ENCODE measurements at regions not wholly inside any gene's neighbourhood (a gene's known extent, or its start where the extent isn't known, plus 50 kb on each side); places are given as distances from the start of the nearest gene placed in this dataset.

DNA sequence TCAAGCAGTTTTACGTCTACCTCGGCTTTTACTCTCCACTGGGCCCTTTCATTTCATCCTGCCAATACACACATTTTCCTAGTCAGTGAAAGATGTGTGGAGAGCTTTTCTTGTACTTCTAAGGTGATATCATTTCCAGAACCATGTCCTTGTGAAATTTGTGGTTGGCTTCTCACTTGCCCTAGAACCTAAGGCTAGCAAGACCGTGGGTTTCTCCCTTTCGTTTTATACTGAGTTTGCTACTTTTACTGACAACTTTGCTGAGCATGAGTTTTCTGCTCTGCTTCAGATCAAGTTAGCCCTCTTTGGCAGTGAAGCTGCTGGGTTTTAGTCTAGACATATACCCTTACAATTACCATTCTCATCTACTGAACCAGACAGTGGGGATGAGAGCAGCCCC lies 95.7 kb upstream of the FRMPD4 start:
- Histone ChIP-seq H3K27ac (ENCODE audit: low read depth in 1 of 2, low read length in 2 of 2) (no peak overlapping the region), H3K4me1 (ENCODE audit: control insufficient read depth in 4 of 4, insufficient read depth in 4 of 4, low read length in 3 of 4) (no peaks in the 10 kb centered on the region), H3K9me3 (ENCODE audit: control insufficient read depth in 4 of 4, low read length in 3 of 4) (peaks cover 0 to 2% (median 0%) of the 10 kb centered on the region in 4 donors), H3K4me3 (ENCODE audit: low read depth in 1 of 3, low read length in 3 of 3) (no peak overlapping the region), H3K36me3 (ENCODE audit: control insufficient read depth in 4 of 4, insufficient read depth in 3 of 4, low read depth in 1 of 4, low read length in 3 of 4) (no peaks in the 10 kb centered on the region), H3K27me3 (ENCODE audit: control insufficient read depth in 4 of 4, insufficient read depth in 4 of 4, low read length in 3 of 4) (peaks cover 0 to 3% (median 0%) of the 10 kb centered on the region in 4 donors), H3K9ac (ENCODE audit: low read depth in 1 of 2, low read length in 2 of 2) (no peak overlapping the region)
- WGBS: 77% methylated on average over 4 of the region's 4 CpGs
- TF ChIP-seq FOXA2 (IDR thresholded peaks at IDR 0.05): no peak
- no peak for TF ChIP-seq SP1 (IDR thresholded peaks at IDR 0.05)
- TF ChIP-seq RXRA (IDR thresholded peaks at IDR 0.05): no peak
- no peak for TF ChIP-seq GABPA (IDR thresholded peaks at IDR 0.05 in 1 of 2, conservative IDR thresholded peaks at IDR 0.05 in 1 of 2)
- TF ChIP-seq, protein P1, sequence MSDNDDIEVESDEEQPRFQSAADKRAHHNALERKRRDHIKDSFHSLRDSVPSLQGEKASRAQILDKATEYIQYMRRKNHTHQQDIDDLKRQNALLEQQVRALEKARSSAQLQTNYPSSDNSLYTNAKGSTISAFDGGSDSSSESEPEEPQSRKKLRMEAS (IDR thresholded peaks at IDR 0.05): no peak
- TF ChIP-seq, protein P2, sequence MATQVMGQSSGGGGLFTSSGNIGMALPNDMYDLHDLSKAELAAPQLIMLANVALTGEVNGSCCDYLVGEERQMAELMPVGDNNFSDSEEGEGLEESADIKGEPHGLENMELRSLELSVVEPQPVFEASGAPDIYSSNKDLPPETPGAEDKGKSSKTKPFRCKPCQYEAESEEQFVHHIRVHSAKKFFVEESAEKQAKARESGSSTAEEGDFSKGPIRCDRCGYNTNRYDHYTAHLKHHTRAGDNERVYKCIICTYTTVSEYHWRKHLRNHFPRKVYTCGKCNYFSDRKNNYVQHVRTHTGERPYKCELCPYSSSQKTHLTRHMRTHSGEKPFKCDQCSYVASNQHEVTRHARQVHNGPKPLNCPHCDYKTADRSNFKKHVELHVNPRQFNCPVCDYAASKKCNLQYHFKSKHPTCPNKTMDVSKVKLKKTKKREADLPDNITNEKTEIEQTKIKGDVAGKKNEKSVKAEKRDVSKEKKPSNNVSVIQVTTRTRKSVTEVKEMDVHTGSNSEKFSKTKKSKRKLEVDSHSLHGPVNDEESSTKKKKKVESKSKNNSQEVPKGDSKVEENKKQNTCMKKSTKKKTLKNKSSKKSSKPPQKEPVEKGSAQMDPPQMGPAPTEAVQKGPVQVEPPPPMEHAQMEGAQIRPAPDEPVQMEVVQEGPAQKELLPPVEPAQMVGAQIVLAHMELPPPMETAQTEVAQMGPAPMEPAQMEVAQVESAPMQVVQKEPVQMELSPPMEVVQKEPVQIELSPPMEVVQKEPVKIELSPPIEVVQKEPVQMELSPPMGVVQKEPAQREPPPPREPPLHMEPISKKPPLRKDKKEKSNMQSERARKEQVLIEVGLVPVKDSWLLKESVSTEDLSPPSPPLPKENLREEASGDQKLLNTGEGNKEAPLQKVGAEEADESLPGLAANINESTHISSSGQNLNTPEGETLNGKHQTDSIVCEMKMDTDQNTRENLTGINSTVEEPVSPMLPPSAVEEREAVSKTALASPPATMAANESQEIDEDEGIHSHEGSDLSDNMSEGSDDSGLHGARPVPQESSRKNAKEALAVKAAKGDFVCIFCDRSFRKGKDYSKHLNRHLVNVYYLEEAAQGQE (IDR thresholded peaks at IDR 0.05): no peak
- no peak for TF ChIP-seq FOXA1 (IDR thresholded peaks at IDR 0.05)
- DNase-seq (ENCODE audit: low spot score): no peak

DNA sequence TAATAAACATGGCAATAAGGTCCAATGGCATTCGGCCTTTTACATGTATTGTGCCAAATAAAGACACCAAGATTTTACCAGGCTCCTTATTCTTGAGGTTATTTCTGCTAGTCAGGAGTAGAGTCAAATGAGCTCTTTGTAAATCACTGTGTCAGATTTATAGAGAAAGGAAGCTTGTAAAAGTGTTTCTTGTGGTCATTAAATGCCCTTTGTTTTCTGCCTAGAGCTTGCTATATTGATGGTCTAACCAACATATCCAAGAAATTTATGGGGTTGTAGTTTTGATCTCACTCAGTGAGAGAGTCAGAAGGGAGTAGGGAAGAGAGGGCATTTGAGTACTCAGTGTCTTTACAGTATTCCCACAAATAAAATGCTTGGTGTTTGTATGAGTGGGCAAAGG lies 86.2 kb upstream of the FRMPD4 start:
- H3K36me3 ChIP-seq (ENCODE audit: control insufficient read depth in 4 of 4, insufficient read depth in 3 of 4, low read depth in 1 of 4, low read length in 3 of 4): no peaks in the 10 kb centered on the region
- peaks cover 0 to 3% (median 0%) of the 10 kb centered on the region in 4 donors for H3K9me3 ChIP-seq (ENCODE audit: control insufficient read depth in 4 of 4, low read length in 3 of 4)
- H3K4me1 ChIP-seq (ENCODE audit: control insufficient read depth in 4 of 4, insufficient read depth in 4 of 4, low read length in 3 of 4): no peaks in the 10 kb centered on the region
- H3K27ac ChIP-seq (ENCODE audit: low read depth in 1 of 2, low read length in 2 of 2): no peak overlapping the region
- H3K27me3 ChIP-seq (ENCODE audit: control insufficient read depth in 4 of 4, insufficient read depth in 4 of 4, low read length in 3 of 4): no peaks in the 10 kb centered on the region
- no peak overlapping the region for H3K4me3 ChIP-seq (ENCODE audit: low read depth in 1 of 3, low read length in 3 of 3)
- TF ChIP-seq FOXA2 (IDR thresholded peaks at IDR 0.05) (no peak), HNF4G (IDR thresholded peaks at IDR 0.05) (no peak), TAF1 (conservative IDR thresholded peaks at IDR 0.05) (no peak), EGR1 (IDR thresholded peaks at IDR 0.05; ENCODE audit: low read depth in 2 of 2) (no peak), NR2F2 (IDR thresholded peaks at IDR 0.05) (no peak), GABPA (IDR thresholded peaks at IDR 0.05 in 1 of 2, conservative IDR thresholded peaks at IDR 0.05 in 1 of 2) (no peak)
- TF ChIP-seq, protein P2 (IDR thresholded peaks at IDR 0.05): no peak
- TF ChIP-seq, protein P3, sequence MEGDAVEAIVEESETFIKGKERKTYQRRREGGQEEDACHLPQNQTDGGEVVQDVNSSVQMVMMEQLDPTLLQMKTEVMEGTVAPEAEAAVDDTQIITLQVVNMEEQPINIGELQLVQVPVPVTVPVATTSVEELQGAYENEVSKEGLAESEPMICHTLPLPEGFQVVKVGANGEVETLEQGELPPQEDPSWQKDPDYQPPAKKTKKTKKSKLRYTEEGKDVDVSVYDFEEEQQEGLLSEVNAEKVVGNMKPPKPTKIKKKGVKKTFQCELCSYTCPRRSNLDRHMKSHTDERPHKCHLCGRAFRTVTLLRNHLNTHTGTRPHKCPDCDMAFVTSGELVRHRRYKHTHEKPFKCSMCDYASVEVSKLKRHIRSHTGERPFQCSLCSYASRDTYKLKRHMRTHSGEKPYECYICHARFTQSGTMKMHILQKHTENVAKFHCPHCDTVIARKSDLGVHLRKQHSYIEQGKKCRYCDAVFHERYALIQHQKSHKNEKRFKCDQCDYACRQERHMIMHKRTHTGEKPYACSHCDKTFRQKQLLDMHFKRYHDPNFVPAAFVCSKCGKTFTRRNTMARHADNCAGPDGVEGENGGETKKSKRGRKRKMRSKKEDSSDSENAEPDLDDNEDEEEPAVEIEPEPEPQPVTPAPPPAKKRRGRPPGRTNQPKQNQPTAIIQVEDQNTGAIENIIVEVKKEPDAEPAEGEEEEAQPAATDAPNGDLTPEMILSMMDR (IDR thresholded peaks at IDR 0.05; ENCODE audit: low read depth, low read length, missing input control): no peak
- TF ChIP-seq, protein P4, sequence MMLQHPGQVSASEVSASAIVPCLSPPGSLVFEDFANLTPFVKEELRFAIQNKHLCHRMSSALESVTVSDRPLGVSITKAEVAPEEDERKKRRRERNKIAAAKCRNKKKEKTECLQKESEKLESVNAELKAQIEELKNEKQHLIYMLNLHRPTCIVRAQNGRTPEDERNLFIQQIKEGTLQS (IDR thresholded peaks at IDR 0.05): no peak
- TF ChIP-seq, protein P1 (IDR thresholded peaks at IDR 0.05): no peak
- WGBS: 51% methylated on average over 1 of the region's 1 CpG
- no peak overlapping the region for H3K9ac ChIP-seq (ENCODE audit: low read depth in 1 of 2, low read length in 2 of 2)
- DNase-seq (ENCODE audit: low spot score): no peak
